ENCODE measurements at regions not wholly inside any gene's neighbourhood (a gene's known extent, or its start where the extent isn't known, plus 50 kb on each side); places are given as distances from the start of the nearest gene placed in this dataset.

GRCh38 chr18:1394426-1394825 lies 489.8 kb downstream of the ADCYAP1 start:
- H3K9ac ChIP-seq (ENCODE audit: low read length) = no peak overlapping the region
- H3K27me3 ChIP-seq (ENCODE audit: insufficient read depth, low read length) = no peaks in the 10 kb centered on the region
- H3K36me3 ChIP-seq (ENCODE audit: control insufficient read depth in 1 of 2, insufficient read depth in 2 of 2, low read length in 2 of 2) = no peaks in the 10 kb centered on the region
- H3K4me2 ChIP-seq (ENCODE audit: low read length) = no peak overlapping the region
- intact Hi-C loops (cut with micrococcal nuclease) = no loop called here
- RAD21 ChIA-PET (ENCODE audit: low non-redundant PET in 1 of 2, low total read pairs in 2 of 2, uncharacterized antibody in 2 of 2, unreplicated experiment in 2 of 2) = no interaction called here
- no peaks in the 10 kb centered on the region for H3K9me3 ChIP-seq (ENCODE audit: control insufficient read depth in 1 of 2, insufficient read depth in 1 of 2, low read depth in 1 of 2, low read length in 2 of 2)
- H3K27ac ChIP-seq (ENCODE audit: low read depth, low read length) = no peak overlapping the region
- H3K4me1 ChIP-seq (ENCODE audit: control insufficient read depth in 1 of 2, insufficient read depth in 2 of 2, low read length in 2 of 2) = 0 out of 4 replicates have a peak, but pooled peaks cover 0 to 4% of the 10 kb centered on the region in 2 experiments
- no peak overlapping the region for H3K4me3 ChIP-seq (replicated peaks in 1 of 2; ENCODE audit: low read depth in 1 of 2, low read length in 2 of 2)
- no peaks in the 10 kb centered on the region for H4K20me1 ChIP-seq (ENCODE audit: insufficient read depth)
- ATAC-seq = no peak
- no peak overlapping the region for H2AFZ ChIP-seq (ENCODE audit: low read depth, low read length, poor library complexity, severe bottlenecking)
- no peak for TF ChIP-seq POLR2AphosphoS5 (IDR thresholded peaks at IDR 0.05; ENCODE audit: low read depth, low read length)
- no peak for TF ChIP-seq MAX (IDR thresholded peaks at IDR 0.05)
- TF ChIP-seq ZBTB33 (IDR thresholded peaks at IDR 0.05; ENCODE audit: extremely low read depth, insufficient replicate concordance, low read length) = no peak
- no peak for TF ChIP-seq EGR1 (IDR thresholded peaks at IDR 0.05; ENCODE audit: low read depth)
- TF ChIP-seq JUND (IDR thresholded peaks at IDR 0.05) = no peak
- TF ChIP-seq TCF7L2 (IDR thresholded peaks at IDR 0.05; ENCODE audit: borderline replicate concordance, extremely low read depth, insufficient read depth, insufficient read length) = no peak
- no peak for TF ChIP-seq EZH2 (IDR thresholded peaks at IDR 0.05)
- no peak for TF ChIP-seq FOSL1 (IDR thresholded peaks at IDR 0.05; ENCODE audit: low read depth)
- no peak for TF ChIP-seq POLR2A (IDR thresholded peaks at IDR 0.05; ENCODE audit: borderline replicate concordance, extremely low read depth, insufficient read depth, insufficient read length)
- TF ChIP-seq SIN3A (IDR thresholded peaks at IDR 0.05; ENCODE audit: low read depth) = no peak
- TF ChIP-seq ELF1 (IDR thresholded peaks at IDR 0.05; ENCODE audit: borderline replicate concordance, low read depth) = no peak
- no peak for TF ChIP-seq ATF3 (IDR thresholded peaks at IDR 0.05)
- TF ChIP-seq SRF (IDR thresholded peaks at IDR 0.05; ENCODE audit: low read depth) = no peak
- TF ChIP-seq CEBPB (IDR thresholded peaks at IDR 0.05; ENCODE audit: low read depth) = no peak
- TF ChIP-seq CBX3 (IDR thresholded peaks at IDR 0.05; ENCODE audit: low read depth) = no peak
- TF ChIP-seq EZH2phosphoT487 (IDR thresholded peaks at IDR 0.05; ENCODE audit: borderline replicate concordance) = no peak
- no peak for TF ChIP-seq SP1 (IDR thresholded peaks at IDR 0.05; ENCODE audit: low read depth)
- POLR2A ChIA-PET = no interaction called here
- H3K9me2 ChIP-seq (ENCODE audit: insufficient read depth) = no peaks in the 10 kb centered on the region
- CTCF ChIA-PET = no interaction called here
- DNase-seq (ENCODE audit: low read depth, low spot score) = no peak
- H3K79me2 ChIP-seq (ENCODE audit: insufficient read depth, low read length) = no peaks in the 10 kb centered on the region; the same call in 1 of the 2 replicates
- no TSS peak for BruUV-seq (replicated peaks)
